Caco-2 (cell line): ENCODE measurements at regions not wholly inside any gene's neighbourhood (a gene's known extent, or its start where the extent isn't known, plus 50 kb on each side); places are given as distances from the start of the nearest gene placed in this dataset.

Experiments
- BruUV-seq: library from RNA; stranded (reverse); fragments of 400-500 nt; replicated peaks from 2 replicates; lab custom pipeline; 2021; lab: Mats Ljungman, UMichigan
- CTCF ChIA-PET: fragments of 300-600 bp; sonication (Branson Sonifier 250); formaldehyde crosslinking; loops from one replicate; lab custom pipeline; 2022; ENCODE audit warnings: antibody characterized with exemption; lab: Charles Lee
- POLR2A ChIA-PET: fragments of 300-600 bp; sonication (Branson Sonifier 250); formaldehyde crosslinking; loops from one replicate; lab custom pipeline; 2022; ENCODE audit warnings: antibody characterized with exemption; lab: Charles Lee
- DNase-seq, 2 experiments: peaks; one replicate each; pipeline versions ENCODE4 v3.0.0 to v3.0.0-alpha.2; 2020 to 2022
- H3K27me3 ChIP-seq: replicated peaks from 2 replicates; pipeline ENCODE4 v1.6.0; 2011; ENCODE audit warnings: low read length; ENCODE audit not compliant: control insufficient read depth, insufficient read depth
- H3K36me3 ChIP-seq: 2 replicates; pipeline ENCODE4 v1.5.1; 2011; ENCODE audit warnings: low read length; ENCODE audit not compliant: control insufficient read depth, insufficient read depth
- H3K4me1 ChIP-seq: fragments of 250-450 bp; sonication (Bioruptor Pico); 2 replicates; pipeline ENCODE4 v1.5.1; 2020; ENCODE audit warnings: mild to moderate bottlenecking
- H3K4me3 ChIP-seq: 2 replicates; pipeline ENCODE4 v1.5.1; 2011; ENCODE audit warnings: low read depth, mild to moderate bottlenecking, control low read depth, low read length
- H3K9me3 ChIP-seq: fragments of 250-450 bp; sonication (Bioruptor Pico); 2 replicates; pipeline ENCODE4 v1.5.1; 2020; ENCODE audit warnings: mild to moderate bottlenecking, moderate library complexity
- H3K27ac Mint-ChIP-seq: one replicate; pipeline ENCODE4 v1.8.0; 2022; ENCODE audit warnings: mixed read lengths; ENCODE audit not compliant: unreplicated experiment
- H3K27me3 Mint-ChIP-seq: one replicate; pipeline ENCODE4 v1.8.0; 2022; ENCODE audit warnings: mixed read lengths; ENCODE audit not compliant: insufficient read depth, unreplicated experiment
- H3K36me3 Mint-ChIP-seq: one replicate; pipeline ENCODE4 v1.8.0; 2022; ENCODE audit warnings: mild to moderate bottlenecking, mixed read lengths; ENCODE audit not compliant: insufficient read depth, unreplicated experiment
- H3K4me1 Mint-ChIP-seq: one replicate; pipeline ENCODE4 v1.8.0; 2022; ENCODE audit warnings: low read depth, mixed read lengths; ENCODE audit not compliant: unreplicated experiment
- H3K4me3 Mint-ChIP-seq: one replicate; pipeline ENCODE4 v1.8.0; 2022; ENCODE audit warnings: mild to moderate bottlenecking, moderate library complexity, mixed read lengths; ENCODE audit not compliant: unreplicated experiment
- H3K9me3 Mint-ChIP-seq: one replicate; pipeline ENCODE4 v1.8.0; 2022; ENCODE audit warnings: mixed read lengths; ENCODE audit not compliant: unreplicated experiment
- CTCF ChIP-seq, 2 experiments: fragments of 200-600 bp in 1 of 2; IDR thresholded peaks; 1 replicate in 1 of 2; 2 replicates in 1 of 2; pipeline versions ENCODE4 v1.5.1 to v1.8.0; 2011 to 2022; ENCODE audit warnings: antibody characterized with exemption in 1 of 2, control low read depth in 1 of 2, inconsistent platforms in 1 of 2, low read depth in 1 of 2, low read length in 1 of 2, mild to moderate bottlenecking in 1 of 2, moderate library complexity in 1 of 2; ENCODE audit not compliant: insufficient read depth in 1 of 2, severe bottlenecking in 1 of 2, unreplicated experiment in 1 of 2
- intact Hi-C: fragments of 100-400 bp; cut with micrococcal nuclease; formaldehyde crosslinking; loops from one replicate; pipeline ENCODE4 v1.10.0; 2022; ENCODE audit not compliant: unreplicated experiment

- Histone ChIP-seq H3K36me3 (no peaks in the 10 kb centered on the region), H3K9me3 (no peaks in the 10 kb centered on the region), H3K27me3 (no peaks in the 10 kb centered on the region), H3K4me3 (no peak overlapping the region), H3K4me1 (no peaks in the 10 kb centered on the region)
- DNase-seq = no peak
- intact Hi-C loops = no loop called here
- Mint-ChIP-seq H3K27me3 (peaks cover 8% of the 10 kb centered on the region), H3K4me3 (no peak overlapping the region), H3K27ac (no peak overlapping the region), H3K4me1 (no peaks in the 10 kb centered on the region), H3K36me3 (no peaks in the 10 kb centered on the region), H3K9me3 (no peaks in the 10 kb centered on the region)
- ChIA-PET CTCF (no interaction called here), POLR2A (no interaction called here)
- TF ChIP-seq CTCF (IDR thresholded peaks at IDR 0.05; ENCODE audit: insufficient read depth in 1 of 2, low read depth in 1 of 2, low read length in 1 of 2, severe bottlenecking in 1 of 2, unreplicated experiment in 1 of 2) = no peak
- no TSS peak for BruUV-seq
Measured at GRCh38 chr3:8369638-8370037, 132.0 kb upstream of the LMCD1 start.

GRCh38 chr3:8371085-8371551 lies 130.5 kb upstream of the LMCD1 start:
- Histone ChIP-seq H3K36me3 (no peaks in the 10 kb centered on the region), H3K9me3 (no peaks in the 10 kb centered on the region), H3K4me1 (no peaks in the 10 kb centered on the region), H3K27me3 (no peaks in the 10 kb centered on the region), H3K4me3 (no peak overlapping the region)
- Mint-ChIP-seq H3K4me3 (no peak overlapping the region), H3K4me1 (no peaks in the 10 kb centered on the region), H3K27ac (no peak overlapping the region), H3K27me3 (peaks cover 9% of the 10 kb centered on the region), H3K9me3 (no peaks in the 10 kb centered on the region), H3K36me3 (no peaks in the 10 kb centered on the region)
- intact Hi-C loops = no loop called here
- POLR2A ChIA-PET = no interaction called here
- CTCF ChIA-PET = no interaction called here
- no peak for TF ChIP-seq CTCF (IDR thresholded peaks at IDR 0.05; ENCODE audit: insufficient read depth in 1 of 2, low read depth in 1 of 2, low read length in 1 of 2, severe bottlenecking in 1 of 2, unreplicated experiment in 1 of 2)
- no peak for DNase-seq
- no TSS peak for BruUV-seq

DNA sequence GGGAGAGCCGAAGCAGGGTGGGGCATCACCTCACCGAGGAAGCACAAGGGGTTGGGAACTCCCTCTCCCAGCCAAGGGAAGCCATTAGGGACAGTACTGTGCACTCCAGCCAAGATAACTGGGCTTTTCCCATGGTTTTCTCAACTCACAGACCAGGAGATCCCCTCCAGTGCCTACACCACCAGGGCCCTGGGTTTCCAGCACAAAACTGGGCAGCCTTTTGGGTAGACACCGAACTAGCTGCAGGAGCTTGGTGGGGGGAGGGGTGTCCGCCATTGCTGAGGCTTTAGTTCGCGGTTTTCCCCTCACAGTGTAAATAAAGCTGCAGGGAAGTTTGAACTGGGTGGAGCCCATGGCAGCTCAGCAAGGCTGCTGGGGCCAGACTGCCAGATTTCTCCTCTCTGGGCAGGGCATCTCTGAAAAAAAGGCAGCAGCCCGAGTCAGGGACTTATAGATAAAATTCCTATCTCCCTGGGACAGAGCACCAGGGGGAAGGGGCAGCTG lies 129.6 kb upstream of the LMCD1 start:
- CTCF ChIA-PET = no interaction called here
- no peaks in the 10 kb centered on the region for H3K4me1 ChIP-seq
- intact Hi-C loops = no loop called here
- H3K4me3 ChIP-seq = no peak overlapping the region
- DNase-seq = no peak
- no peak for TF ChIP-seq CTCF (IDR thresholded peaks at IDR 0.05; ENCODE audit: insufficient read depth in 1 of 2, low read depth in 1 of 2, low read length in 1 of 2, severe bottlenecking in 1 of 2, unreplicated experiment in 1 of 2)
- H3K27me3 ChIP-seq = no peaks in the 10 kb centered on the region
- H3K4me1 Mint-ChIP-seq = no peaks in the 10 kb centered on the region
- H3K36me3 Mint-ChIP-seq = no peaks in the 10 kb centered on the region
- no peaks in the 10 kb centered on the region for H3K9me3 ChIP-seq
- H3K27me3 Mint-ChIP-seq = peaks cover 8% of the 10 kb centered on the region
- POLR2A ChIA-PET = no interaction called here
- H3K36me3 ChIP-seq = no peaks in the 10 kb centered on the region
- no TSS peak for BruUV-seq
- no peak overlapping the region for H3K27ac Mint-ChIP-seq
- H3K9me3 Mint-ChIP-seq = no peaks in the 10 kb centered on the region
- H3K4me3 Mint-ChIP-seq = no peak overlapping the region
